OCI-LY1 (cell line): ENCODE measurements at regions not wholly inside any gene's neighbourhood (a gene's known extent, or its start where the extent isn't known, plus 50 kb on each side); places are given as distances from the start of the nearest gene placed in this dataset.
"Not testable (repeated sequence)": the region's sequence is repeated elsewhere in the genome, so short reads cannot be mapped to it uniquely, and the experiment has no call there.

Experiments
- H2AFZ ChIP-seq: fragments of 200-600 bp; sonication (generic), shearing (Covaris generic); 2 replicates; pipeline ENCODE4 v1.6.0; 2014; ENCODE audit warnings: antibody characterized with exemption, mild to moderate bottlenecking, low read length
- H3F3A ChIP-seq: fragments of 200-600 bp; sonication (generic), shearing (Covaris generic); 2 replicates; pipeline ENCODE4 v1.6.0; 2014; ENCODE audit warnings: mild to moderate bottlenecking, antibody characterized with exemption, low read length, moderate library complexity; ENCODE audit not compliant: insufficient read depth
- H3K27ac ChIP-seq: fragments of 200-600 bp; sonication (generic); 2 replicates; pipeline ENCODE4 v1.5.1; 2014; ENCODE audit warnings: low read length, mixed run types, mild to moderate bottlenecking, low read depth; ENCODE audit not compliant: poor library complexity, severe bottlenecking
- H3K27me3 ChIP-seq: fragments of 200-600 bp; sonication (generic); 2 replicates; pipeline ENCODE4 v1.6.0; 2014; ENCODE audit warnings: antibody characterized with exemption, mild to moderate bottlenecking, low read length, moderate library complexity; ENCODE audit not compliant: insufficient read depth
- H3K36me3 ChIP-seq: fragments of 200-600 bp; sonication (generic); 2 replicates; pipeline ENCODE4 v1.6.1; 2014; ENCODE audit warnings: mild to moderate bottlenecking, antibody characterized with exemption, low read length, moderate library complexity, mixed read lengths; ENCODE audit not compliant: insufficient read depth
- H3K4me1 ChIP-seq: fragments of 200-600 bp; sonication (generic); 2 replicates; pipeline ENCODE4 v1.5.1; 2014; ENCODE audit warnings: mild to moderate bottlenecking, low read length, moderate library complexity; ENCODE audit not compliant: insufficient read depth, severe bottlenecking
- H3K4me2 ChIP-seq: fragments of 200-600 bp; sonication (generic), shearing (Covaris generic); 2 replicates; pipeline ENCODE4 v1.6.1; 2014; ENCODE audit warnings: low read length
- H3K4me3 ChIP-seq: fragments of 200-600 bp; sonication (generic); 2 replicates; pipeline ENCODE4 v1.5.1; 2014; ENCODE audit warnings: low read length, low read depth, mild to moderate bottlenecking, mixed read lengths; ENCODE audit not compliant: poor library complexity, severe bottlenecking
- H3K79me2 ChIP-seq: fragments of 200-600 bp; shearing (Covaris generic); 2 replicates; pipeline ENCODE4 v1.6.1; 2016; ENCODE audit warnings: mixed run types, low read length, mixed read lengths; ENCODE audit not compliant: insufficient read depth
- H3K9ac ChIP-seq: fragments of 200-600 bp; sonication (generic), shearing (Covaris generic); 2 replicates; pipeline ENCODE4 v1.6.1; 2014; ENCODE audit warnings: mild to moderate bottlenecking, low read length, mixed read lengths
- H3K9me2 ChIP-seq: fragments of 200-600 bp; sonication (generic), shearing (Covaris generic); 2 replicates; pipeline ENCODE4 v1.6.1; 2014; ENCODE audit warnings: low read depth, mild to moderate bottlenecking, low read length, mixed read lengths
- H3K9me3 ChIP-seq: fragments of 200-600 bp; shearing (Covaris generic); 2 replicates; pipeline ENCODE4 v1.6.1; 2014; ENCODE audit warnings: low read length, mixed read lengths
- H4K20me1 ChIP-seq: fragments of 200-600 bp; sonication (generic), shearing (Covaris generic); 2 replicates; pipeline ENCODE4 v1.6.0; 2016; ENCODE audit warnings: mild to moderate bottlenecking, low read length; ENCODE audit not compliant: insufficient read depth
- CTCF ChIP-seq: fragments of 200-600 bp; sonication (generic), shearing (Covaris generic); IDR thresholded peaks from 2 replicates; pipeline ENCODE4 v1.5.1; 2017; ENCODE audit warnings: mild to moderate bottlenecking, antibody characterized with exemption, low read length, moderate library complexity, mixed read lengths
- EZH2 ChIP-seq: fragments of 200-600 bp; sonication (generic), shearing (Covaris generic); IDR thresholded peaks from 2 replicates; pipeline ENCODE4 v1.8.0; 2017; ENCODE audit warnings: borderline replicate concordance, mixed run types, mild to moderate bottlenecking, antibody characterized with exemption, low read length, moderate library complexity, mixed read lengths

- Histone ChIP-seq H3K79me2 (no peaks in the 10 kb centered on the region), H3K27ac (no peak overlapping the region), H2AFZ (no peak overlapping the region), H3K9me2 (no peaks in the 10 kb centered on the region), H3K36me3 (no peaks in the 10 kb centered on the region), H3K9me3 (no peaks in the 10 kb centered on the region), H3K27me3 (no peaks in the 10 kb centered on the region), H3K9ac (no peak overlapping the region), H3K4me3 (no peak overlapping the region), H3K4me2 (no peak overlapping the region), H3K4me1 (no peaks in the 10 kb centered on the region), H3F3A (no peaks in the 10 kb centered on the region), H4K20me1 (no peaks in the 10 kb centered on the region)
- TF ChIP-seq EZH2 (no peak), CTCF (no peak)
Measured at GRCh38 chr2:7867867-7868266, 814.0 kb upstream of the ID2 start.

- no peaks in the 10 kb centered on the region for H3K36me3 ChIP-seq
- H3F3A ChIP-seq = no peaks in the 10 kb centered on the region
- H2AFZ ChIP-seq = no peak overlapping the region
- H3K9me3 ChIP-seq = no peaks in the 10 kb centered on the region
- TF ChIP-seq EZH2 (no peak), CTCF (no peak)
- H3K27me3 ChIP-seq = no peaks in the 10 kb centered on the region
- no peak overlapping the region for H3K9ac ChIP-seq
- H3K9me2 ChIP-seq = no peaks in the 10 kb centered on the region
- H3K4me3 ChIP-seq = no peak overlapping the region
- no peaks in the 10 kb centered on the region for H4K20me1 ChIP-seq
- no peak overlapping the region for H3K4me2 ChIP-seq
- H3K27ac ChIP-seq = no peak overlapping the region
- H3K79me2 ChIP-seq = no peaks in the 10 kb centered on the region
- H3K4me1 ChIP-seq = no peaks in the 10 kb centered on the region
Measured at GRCh38 chr2:7868836-7869235, 813.0 kb upstream of the ID2 start.

GRCh38 chr2:7876445-7876844 is 805.4 kb upstream of the ID2 start:
- not testable (repeated sequence) for H3K36me3 ChIP-seq, H4K20me1 ChIP-seq, H2AFZ ChIP-seq, H3K9me3 ChIP-seq, H3K27ac ChIP-seq, H3K27me3 ChIP-seq, H3K9me2 ChIP-seq, H3F3A ChIP-seq, H3K9ac ChIP-seq, H3K4me3 ChIP-seq, H3K4me2 ChIP-seq, H3K4me1 ChIP-seq, H3K79me2 ChIP-seq

- not testable (repeated sequence) for H4K20me1 ChIP-seq, H3K36me3 ChIP-seq, H3K27me3 ChIP-seq, H3F3A ChIP-seq, H3K9ac ChIP-seq, H3K27ac ChIP-seq, H3K4me2 ChIP-seq, H2AFZ ChIP-seq, H3K9me2 ChIP-seq, H3K4me3 ChIP-seq, H3K4me1 ChIP-seq, H3K79me2 ChIP-seq, H3K9me3 ChIP-seq
Measured at GRCh38 chr2:7878266-7878665, 803.6 kb upstream of the ID2 start.
